ENCODE measurements at regions not wholly inside any gene's neighbourhood (a gene's known extent, or its start where the extent isn't known, plus 50 kb on each side); places are given as distances from the start of the nearest gene placed in this dataset.

GRCh38 chr4:152117520-152117919 lies 356.7 kb upstream of the GATB start:
- TF ChIP-seq EZH2 (IDR thresholded peaks at IDR 0.05; ENCODE audit: borderline replicate concordance, insufficient read depth, low read depth, low read length, poor library complexity, severe bottlenecking) = no peak
- TF ChIP-seq CTCF (IDR thresholded peaks at IDR 0.05) = no peak

Measured in B cell (primary cell).